Kidney epithelial cell (primary cell): ENCODE measurements at regions not wholly inside any gene's neighbourhood (a gene's known extent, or its start where the extent isn't known, plus 50 kb on each side); places are given as distances from the start of the nearest gene placed in this dataset.

ENCODE experiments used
- DNase-seq: peaks from one replicate; pipeline ENCODE4 v3.0.0-alpha.2; 2010; ENCODE audit warnings: low read depth
- H3K27me3 ChIP-seq: 2 replicates; pipeline ENCODE4 v1.6.0; 2011; ENCODE audit warnings: low read length; ENCODE audit not compliant: control insufficient read depth, insufficient read depth
- H3K36me3 ChIP-seq: 2 replicates; pipeline ENCODE4 v1.5.1; 2011; ENCODE audit warnings: low read length; ENCODE audit not compliant: control insufficient read depth, insufficient read depth
- H3K4me3 ChIP-seq: 2 replicates; pipeline ENCODE4 v1.5.1; 2011; ENCODE audit warnings: low read depth, mild to moderate bottlenecking, control low read depth, low read length
- CTCF ChIP-seq: IDR thresholded peaks from 2 replicates; pipeline ENCODE4 v1.5.1; 2011; ENCODE audit warnings: mild to moderate bottlenecking, moderate library complexity, low read length, control low read depth, inconsistent platforms; ENCODE audit not compliant: insufficient read depth, poor library complexity, severe bottlenecking

- no peak for DNase-seq
- no peaks in the 10 kb centered on the region for H3K36me3 ChIP-seq
- TF ChIP-seq CTCF = no peak
- H3K27me3 ChIP-seq = no peaks in the 10 kb centered on the region
- no peak overlapping the region for H3K4me3 ChIP-seq
Measured at GRCh38 chr1:82845866-82846265, 1045.1 kb downstream of the ADGRL2 start.

DNA sequence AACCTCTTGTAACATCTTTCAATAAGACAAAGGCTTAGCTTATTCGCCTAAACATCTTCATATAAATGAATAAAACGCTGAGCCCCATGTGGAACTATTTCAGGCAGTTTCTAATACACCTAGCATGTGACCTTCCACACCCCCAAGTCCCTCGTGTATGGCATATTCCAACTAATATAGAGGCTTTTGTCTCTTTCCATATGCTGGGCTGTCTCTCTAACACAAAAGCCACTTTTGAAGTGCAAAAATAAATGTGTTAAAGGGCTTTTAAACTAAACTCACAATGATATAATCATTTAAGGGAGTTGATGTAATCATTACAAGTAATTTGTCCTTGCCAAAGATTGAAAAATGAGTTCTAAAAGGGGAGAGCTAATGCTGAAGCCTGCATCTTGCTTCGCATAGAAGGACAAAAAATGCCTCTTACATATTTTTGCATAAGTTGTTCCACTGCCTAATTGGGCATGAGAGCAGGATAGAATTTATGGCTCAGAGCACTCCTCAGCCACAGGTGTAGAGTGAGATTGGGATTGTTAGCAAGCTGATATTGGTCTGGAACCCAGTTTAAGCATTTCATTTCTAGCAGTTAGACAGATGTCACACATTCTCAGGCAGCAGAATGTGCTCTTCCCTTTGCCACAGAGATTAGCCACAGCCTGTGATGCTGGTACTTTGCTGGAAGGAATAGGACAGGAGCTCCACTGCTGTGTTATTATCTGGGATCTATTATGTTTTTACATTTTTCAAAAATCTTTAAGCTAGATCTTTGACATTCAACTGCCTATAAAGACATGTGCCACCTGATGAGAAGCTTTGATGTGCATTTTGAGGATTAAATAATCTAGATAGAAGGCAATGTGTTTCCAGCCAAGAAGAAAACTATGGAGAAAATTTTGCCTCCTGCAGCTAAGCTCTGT lies 1044.4 kb downstream of the ADGRL2 start:
- Histone ChIP-seq H3K36me3 (no peaks in the 10 kb centered on the region), H3K4me3 (no peak overlapping the region), H3K27me3 (no peaks in the 10 kb centered on the region)
- no peak for TF ChIP-seq CTCF
- DNase-seq = no peak

- Histone ChIP-seq H3K4me3 (no peak overlapping the region), H3K36me3 (no peaks in the 10 kb centered on the region), H3K27me3 (no peaks in the 10 kb centered on the region)
- no peak for TF ChIP-seq CTCF
- no peak for DNase-seq
Measured at GRCh38 chr1:82844447-82844846, 1043.7 kb downstream of the ADGRL2 start.

- no peak for TF ChIP-seq CTCF
- Histone ChIP-seq H3K36me3 (no peaks in the 10 kb centered on the region), H3K4me3 (no peak overlapping the region), H3K27me3 (no peaks in the 10 kb centered on the region)
- no peak for DNase-seq
Measured at GRCh38 chr1:82843876-82844275, 1043.1 kb downstream of the ADGRL2 start.

GRCh38 chr1:82840192-82840591 lies 1039.5 kb downstream of the ADGRL2 start:
- no peak for DNase-seq
- no peaks in the 10 kb centered on the region for H3K27me3 ChIP-seq
- TF ChIP-seq CTCF = no peak
- no peaks in the 10 kb centered on the region for H3K36me3 ChIP-seq
- H3K4me3 ChIP-seq = no peak overlapping the region
